Endothelial cell of umbilical vein (primary cell): ENCODE measurements at regions not wholly inside any gene's neighbourhood (a gene's known extent, or its start where the extent isn't known, plus 50 kb on each side); places are given as distances from the start of the nearest gene placed in this dataset.

ENCODE experiments used
- BruUV-seq: library from RNA; stranded (reverse); fragments of 400-500 nt; replicated peaks from 2 replicates; lab custom pipeline; 2021; lab: Mats Ljungman, UMichigan
- CTCF ChIA-PET: fragments of 300-600, 350-600 bp; sonication (Branson Sonifier 250); formaldehyde crosslinking; loops from one replicate; lab custom pipeline; 2021; ENCODE audit warnings: antibody characterized with exemption, inconsistent platforms; lab: Charles Lee
- POLR2A ChIA-PET: fragments of 300-600, 350-600 bp; sonication (Branson Sonifier 250); formaldehyde crosslinking; loops from one replicate; lab custom pipeline; 2021; ENCODE audit warnings: antibody characterized with exemption, inconsistent platforms; lab: Charles Lee
- DNase-seq: peaks from one replicate; pipeline ENCODE4 v3.0.0-alpha.2; 2011; ENCODE audit warnings: low read depth, low spot score
- FAIRE-seq: peaks from 2 replicates; lab custom pipeline; 2011; peaks lifted over from hg19 to GRCh38; lab: Jason Lieb, UNC
- H2AFZ ChIP-seq: 2 replicates; pipeline ENCODE4 v1.6.0; 2012; ENCODE audit warnings: low read depth, low read length, control low read depth, inconsistent platforms
- H3K27ac ChIP-seq: 2 replicates; pipeline ENCODE4 v1.5.1; 2011; ENCODE audit warnings: low read depth, mild to moderate bottlenecking, control low read depth, low read length, moderate library complexity; ENCODE audit not compliant: insufficient read depth
- H3K27me3 ChIP-seq, 2 experiments: 2 replicates each; pipeline versions ENCODE4 v1.6.0 to v1.6.1; 2011; ENCODE audit warnings: low read length in 2 of 2, mixed read lengths in 1 of 2; ENCODE audit not compliant: control insufficient read depth in 2 of 2, insufficient read depth in 2 of 2
- H3K36me3 ChIP-seq, 2 experiments: 2 replicates in 1 of 2; 3 replicates in 1 of 2; pipeline ENCODE4 v1.5.1; 2011; ENCODE audit warnings: low read length in 2 of 2, mild to moderate bottlenecking in 1 of 2, moderate library complexity in 1 of 2; ENCODE audit not compliant: control insufficient read depth in 2 of 2, insufficient read depth in 2 of 2; ENCODE audit errors: extremely low read depth in 1 of 2
- H3K4me1 ChIP-seq: 3 replicates; pipeline ENCODE4 v1.5.1; 2011; ENCODE audit warnings: mild to moderate bottlenecking, low read length; ENCODE audit not compliant: control insufficient read depth, insufficient read depth; ENCODE audit errors: extremely low read depth
- H3K4me2 ChIP-seq: 2 replicates; pipeline ENCODE4 v1.6.1; 2011; ENCODE audit warnings: low read length, control low read depth, mixed read lengths; ENCODE audit not compliant: insufficient read depth
- H3K4me3 ChIP-seq, 3 experiments: fragments of 200-600 bp in 1 of 3; sonication (generic), shearing (Covaris generic) in 1 of 3; replicated peaks in 1 of 3; 2 replicates each; pipeline ENCODE4 v1.5.1; 2011 to 2016; ENCODE audit warnings: control low read depth in 3 of 3, low read length in 3 of 3, mild to moderate bottlenecking in 2 of 3, inconsistent platforms in 1 of 3, low read depth in 1 of 3, moderate library complexity in 1 of 3; ENCODE audit not compliant: insufficient read depth in 1 of 3
- H3K79me2 ChIP-seq: 2 replicates; pipeline ENCODE4 v1.6.0; 2012; ENCODE audit warnings: low read length, inconsistent platforms; ENCODE audit not compliant: control insufficient read depth, insufficient read depth
- H3K9ac ChIP-seq: replicated peaks from 2 replicates; pipeline ENCODE3; 2011; ENCODE audit warnings: low read length, control low read depth; ENCODE audit not compliant: insufficient read depth; ENCODE audit errors: extremely low read depth
- H3K9me1 ChIP-seq: replicated peaks from 3 replicates; pipeline ENCODE4 v1.6.0; 2011; ENCODE audit warnings: mild to moderate bottlenecking, low read length; ENCODE audit not compliant: control insufficient read depth, insufficient read depth; ENCODE audit errors: extremely low read depth
- H3K9me3 ChIP-seq: replicated peaks from 2 replicates; pipeline ENCODE4 v1.5.1; 2012; ENCODE audit warnings: low read length, inconsistent platforms; ENCODE audit not compliant: control insufficient read depth, insufficient read depth
- H4K20me1 ChIP-seq: replicated peaks from 2 replicates; pipeline ENCODE3; 2011; ENCODE audit warnings: mild to moderate bottlenecking, low read length; ENCODE audit not compliant: control insufficient read depth, insufficient read depth; ENCODE audit errors: extremely low read depth
- CTCF ChIP-seq, 2 donors: IDR thresholded peaks; 1 replicate in 1 of 2; 2 replicates in 1 of 2; pipeline ENCODE4 v1.5.1; 2011; ENCODE audit warnings: low read length in 2 of 2, mild to moderate bottlenecking in 2 of 2, moderate library complexity in 2 of 2, control low read depth in 1 of 2, inconsistent platforms in 1 of 2, low read depth in 1 of 2; ENCODE audit not compliant: insufficient read depth in 1 of 2; ENCODE audit errors: extremely low read depth in 1 of 2
- EZH2 ChIP-seq: IDR thresholded peaks from 2 replicates; pipeline ENCODE4 v1.6.1; 2012; ENCODE audit warnings: borderline replicate concordance, low read depth, mild to moderate bottlenecking, moderate library complexity, low read length, inconsistent platforms; ENCODE audit not compliant: severe bottlenecking
- FOS ChIP-seq: IDR thresholded peaks from 2 replicates; pipeline ENCODE4 v1.6.1; 2011; ENCODE audit warnings: mild to moderate bottlenecking, low read length, moderate library complexity, borderline replicate concordance; ENCODE audit not compliant: insufficient read depth
- GATA2 ChIP-seq: IDR thresholded peaks from 2 replicates; pipeline ENCODE4 v1.7.0; 2011; ENCODE audit warnings: low read depth, mild to moderate bottlenecking, moderate library complexity, mixed read lengths, low read length; ENCODE audit not compliant: insufficient read length, insufficient read depth
- JUN ChIP-seq: IDR thresholded peaks from 2 replicates; pipeline ENCODE4 v1.6.1; 2011; ENCODE audit warnings: borderline replicate concordance, low read depth; ENCODE audit not compliant: insufficient read length, insufficient read depth
- MAX ChIP-seq: IDR thresholded peaks from 2 replicates; pipeline ENCODE4 v1.6.1; 2011; ENCODE audit not compliant: insufficient read depth, insufficient read length
- MYC ChIP-seq: IDR thresholded peaks from one replicate; pipeline ENCODE4 v1.6.1; 2011; ENCODE audit warnings: mild to moderate bottlenecking, low read depth, low read length
- POLR2A ChIP-seq: IDR thresholded peaks from 2 replicates; pipeline ENCODE4 v1.6.1; 2012; ENCODE audit warnings: low read depth, mild to moderate bottlenecking, control low read depth, low read length
- POLR2AphosphoS5 ChIP-seq: IDR thresholded peaks from 2 replicates; pipeline ENCODE4 v1.6.1; 2012; ENCODE audit warnings: low read depth, mild to moderate bottlenecking, control low read depth, low read length, moderate library complexity; ENCODE audit not compliant: insufficient read depth
- dilution Hi-C: fragments of 300-500 bp; cut with MboI; formaldehyde crosslinking; loops from one replicate; pipeline ENCODE4 v1.15.0; 2019; ENCODE audit warnings: low sequenced_read_pairs; ENCODE audit not compliant: extremely low pct_ligation_motif_present
- intact Hi-C: fragments of 100-400 bp; cut with micrococcal nuclease; formaldehyde crosslinking; loops from one replicate; pipeline ENCODE4 v1.10.0; 2022

GRCh38 chr6:106832766-106833510 lies 141.6 kb downstream of the CD24 start:
- FAIRE-seq (no peak), DNase-seq (no peak)
- H3K9me3 ChIP-seq: no peaks in the 10 kb centered on the region
- TF ChIP-seq MAX (no peak), GATA2 (no peak), CTCF (IDR thresholded peaks at IDR 0.05; ENCODE audit: extremely low read depth in 1 of 2, insufficient read depth in 1 of 2, low read depth in 1 of 2, low read length in 2 of 2) (no peak), POLR2AphosphoS5 (no peak), EZH2 (no peak), JUN (no peak), FOS (no peak), POLR2A (no peak), MYC (no peak)
- intact Hi-C loops (no loop called here), dilution Hi-C loops (no loop called here)
- no peak overlapping the region for H3K4me2 ChIP-seq
- no peak overlapping the region for H3K27ac ChIP-seq
- no peaks in the 10 kb centered on the region for H3K27me3 ChIP-seq
- H3K36me3 ChIP-seq: no peaks in the 10 kb centered on the region
- H3K4me3 ChIP-seq: no peak overlapping the region
- BruUV-seq: no TSS peak
- ChIA-PET POLR2A (no interaction called here), CTCF (no interaction called here)
- no peak overlapping the region for H3K9ac ChIP-seq
- no peaks in the 10 kb centered on the region for H3K9me1 ChIP-seq
- H3K4me1 ChIP-seq: no peaks in the 10 kb centered on the region
- no peaks in the 10 kb centered on the region for H3K79me2 ChIP-seq
- H2AFZ ChIP-seq: no peak overlapping the region
- no peaks in the 10 kb centered on the region for H4K20me1 ChIP-seq
